Ovary (tissue), 3 donors: ENCODE measurements at regions not wholly inside any gene's neighbourhood (a gene's known extent, or its start where the extent isn't known, plus 50 kb on each side); places are given as distances from the start of the nearest gene placed in this dataset.

ENCODE experiments used
- CTCF ChIP-seq, 3 donors: fragments of 450-650 bp in 2 of 3; fragments of 200-600 bp in 1 of 3; IDR thresholded peaks; one replicate each; pipeline versions ENCODE4 v1.5.1 to v1.8.0; 2016 to 2022; ENCODE audit warnings: antibody characterized with exemption in 3 of 3, mild to moderate bottlenecking in 1 of 3
- POLR2A ChIP-seq: fragments of 450-650 bp; IDR thresholded peaks from one replicate; pipeline ENCODE4 v1.6.1; 2017; ENCODE audit warnings: antibody characterized with exemption, mild to moderate bottlenecking, moderate library complexity
- donor health status: DM: no; HTN: no; CAD: no.

GRCh38 chr3:162175145-162175544, 678.5 kb downstream of the OTOL1 start:
- TF ChIP-seq CTCF (IDR thresholded peaks at IDR 0.05) (no peak), POLR2A (no peak)
